OCI-LY7 (cell line): ENCODE measurements at regions not wholly inside any gene's neighbourhood (a gene's known extent, or its start where the extent isn't known, plus 50 kb on each side); places are given as distances from the start of the nearest gene placed in this dataset.

Experiments used
- BruUV-seq: library from RNA; stranded (reverse); fragments of 400-500 nt; replicated peaks from 2 replicates; lab custom pipeline; 2021; lab: Mats Ljungman, UMichigan
- CTCF ChIA-PET: fragments of 300-600 bp; sonication (Branson Sonifier 250); formaldehyde crosslinking; loops from one replicate; lab custom pipeline; 2022; ENCODE audit warnings: antibody characterized with exemption; ENCODE audit not compliant: unreplicated experiment; lab: Charles Lee
- POLR2A ChIA-PET: fragments of 300-600 bp; sonication (Branson Sonifier 250); formaldehyde crosslinking; loops from one replicate; lab custom pipeline; 2022; ENCODE audit warnings: antibody characterized with exemption; lab: Charles Lee
- DNase-seq: peaks from one replicate; pipeline ENCODE4 v3.0.0-alpha.2; 2015; ENCODE audit warnings: low spot score
- H2AFZ ChIP-seq: fragments of 200-600 bp; sonication (generic), shearing (Covaris generic); 2 replicates; pipeline ENCODE4 v1.6.1; 2014; ENCODE audit warnings: mild to moderate bottlenecking, antibody characterized with exemption, low read length, moderate library complexity
- H3K27ac ChIP-seq: fragments of 200-600 bp; sonication (generic); 2 replicates; pipeline ENCODE4 v1.5.1; 2014; ENCODE audit warnings: mixed run types, low read depth, mild to moderate bottlenecking, moderate library complexity, low read length, inconsistent platforms; ENCODE audit not compliant: poor library complexity, severe bottlenecking
- H3K36me3 ChIP-seq: fragments of 200-600 bp; sonication (generic); 2 replicates; pipeline ENCODE4 v1.6.1; 2014; ENCODE audit warnings: mild to moderate bottlenecking, antibody characterized with exemption, low read length, moderate library complexity, mixed read lengths; ENCODE audit not compliant: insufficient read depth
- H3K4me1 ChIP-seq: fragments of 200-600 bp; sonication (generic); 2 replicates; pipeline ENCODE4 v1.5.1; 2014; ENCODE audit warnings: mild to moderate bottlenecking, low read length; ENCODE audit not compliant: insufficient read depth, poor library complexity, severe bottlenecking
- H3K4me2 ChIP-seq: fragments of 200-600 bp; sonication (generic); 2 replicates; pipeline ENCODE4 v1.6.1; 2014; ENCODE audit warnings: mild to moderate bottlenecking, low read length
- H3K4me3 ChIP-seq: fragments of 200-600 bp; sonication (generic); 2 replicates; pipeline ENCODE4 v1.5.1; 2014; ENCODE audit warnings: mild to moderate bottlenecking, low read depth, low read length; ENCODE audit not compliant: poor library complexity, severe bottlenecking
- H3K79me2 ChIP-seq: fragments of 200-600 bp; sonication (generic); 2 replicates; pipeline ENCODE4 v1.6.1; 2016; ENCODE audit warnings: low read depth, mild to moderate bottlenecking, low read length, moderate library complexity, mixed read lengths; ENCODE audit not compliant: insufficient read depth
- H3K9me2 ChIP-seq: fragments of 200-600 bp; sonication (generic); 2 replicates; pipeline ENCODE4 v1.6.1; 2016; ENCODE audit warnings: mild to moderate bottlenecking, low read length, mixed read lengths; ENCODE audit not compliant: insufficient read depth
- H3K9me3 ChIP-seq: fragments of 200-600 bp; sonication (generic); 2 replicates; pipeline ENCODE4 v1.6.1; 2014; ENCODE audit warnings: mild to moderate bottlenecking, mixed run types, low read length, mixed read lengths
- H4K20me1 ChIP-seq: fragments of 200-600 bp; sonication (generic); 2 replicates; pipeline ENCODE4 v1.6.1; 2014; ENCODE audit warnings: mild to moderate bottlenecking, antibody characterized with exemption, low read length, moderate library complexity, mixed read lengths; ENCODE audit not compliant: insufficient read depth
- CTCF ChIP-seq: fragments of 200-600 bp; sonication (generic); conservative IDR thresholded peaks from 2 replicates; pipeline ENCODE4 v1.5.1; 2014; ENCODE audit warnings: mild to moderate bottlenecking, antibody characterized with exemption, low read length, moderate library complexity, mixed read lengths
- EZH2phosphoT487 ChIP-seq: fragments of 200-600 bp; sonication (generic); IDR thresholded peaks from 2 replicates; pipeline ENCODE4 v1.6.1; 2018; ENCODE audit warnings: low read depth, borderline replicate concordance, mild to moderate bottlenecking, mixed run types, antibody characterized with exemption, low read length, moderate library complexity, mixed read lengths
- intact Hi-C: fragments of 100-400 bp; cut with micrococcal nuclease; formaldehyde crosslinking; loops from one replicate; pipeline ENCODE4 v1.10.0; 2022; ENCODE audit not compliant: unreplicated experiment

- Histone ChIP-seq H2AFZ (no peak overlapping the region), H3K36me3 (no peaks in the 10 kb centered on the region), H3K4me3 (no peak overlapping the region), H3K9me3 (no peaks in the 10 kb centered on the region), H4K20me1 (no peaks in the 10 kb centered on the region), H3K4me2 (no peak overlapping the region), H3K79me2 (no peaks in the 10 kb centered on the region), H3K4me1 (no peaks in the 10 kb centered on the region), H3K9me2 (no peaks in the 10 kb centered on the region), H3K27ac (no peak overlapping the region)
- CTCF ChIA-PET, result no interaction called here
- TF ChIP-seq CTCF (no peak), EZH2phosphoT487 (no peak)
- DNase-seq, result no peak
- POLR2A ChIA-PET, result no interaction called here
- intact Hi-C loops, result no loop called here
- BruUV-seq, result no TSS peak
These were observed 86.7 kb downstream of the LINC00237 start for GRCh38 chr20:21019468-21019813.

- intact Hi-C loops, result no loop called here
- ChIA-PET CTCF (no interaction called here), POLR2A (no interaction called here)
- no peak for DNase-seq
- H4K20me1 ChIP-seq, result no peaks in the 10 kb centered on the region
- no peak overlapping the region for H3K27ac ChIP-seq
- no peaks in the 10 kb centered on the region for H3K36me3 ChIP-seq
- no peaks in the 10 kb centered on the region for H3K9me2 ChIP-seq
- H3K9me3 ChIP-seq, result no peaks in the 10 kb centered on the region
- no peak overlapping the region for H2AFZ ChIP-seq
- TF ChIP-seq CTCF (no peak), EZH2phosphoT487 (no peak)
- H3K4me2 ChIP-seq, result no peak overlapping the region
- BruUV-seq, result no TSS peak
- H3K79me2 ChIP-seq, result no peaks in the 10 kb centered on the region
- no peak overlapping the region for H3K4me3 ChIP-seq
- no peaks in the 10 kb centered on the region for H3K4me1 ChIP-seq
These were observed 87.6 kb downstream of the LINC00237 start for GRCh38 chr20:21018576-21018975.

GRCh38 chr20:21017528-21018085 lies 88.6 kb downstream of the LINC00237 start:
- no peaks in the 10 kb centered on the region for H3K9me2 ChIP-seq
- no peak for DNase-seq
- ChIA-PET POLR2A (no interaction called here), CTCF (no interaction called here)
- no peaks in the 10 kb centered on the region for H3K9me3 ChIP-seq
- no TSS peak for BruUV-seq
- H3K4me3 ChIP-seq, result no peak overlapping the region
- no peaks in the 10 kb centered on the region for H3K79me2 ChIP-seq
- H3K36me3 ChIP-seq, result no peaks in the 10 kb centered on the region
- TF ChIP-seq EZH2phosphoT487, result no peak
- no peak for TF ChIP-seq CTCF
- no peaks in the 10 kb centered on the region for H4K20me1 ChIP-seq
- H2AFZ ChIP-seq, result no peak overlapping the region
- H3K4me2 ChIP-seq, result no peak overlapping the region
- no peaks in the 10 kb centered on the region for H3K4me1 ChIP-seq
- no peak overlapping the region for H3K27ac ChIP-seq
- intact Hi-C loops, result no loop called here
